ENCODE measurements at regions not wholly inside any gene's neighbourhood (a gene's known extent, or its start where the extent isn't known, plus 50 kb on each side); places are given as distances from the start of the nearest gene placed in this dataset.

DNA sequence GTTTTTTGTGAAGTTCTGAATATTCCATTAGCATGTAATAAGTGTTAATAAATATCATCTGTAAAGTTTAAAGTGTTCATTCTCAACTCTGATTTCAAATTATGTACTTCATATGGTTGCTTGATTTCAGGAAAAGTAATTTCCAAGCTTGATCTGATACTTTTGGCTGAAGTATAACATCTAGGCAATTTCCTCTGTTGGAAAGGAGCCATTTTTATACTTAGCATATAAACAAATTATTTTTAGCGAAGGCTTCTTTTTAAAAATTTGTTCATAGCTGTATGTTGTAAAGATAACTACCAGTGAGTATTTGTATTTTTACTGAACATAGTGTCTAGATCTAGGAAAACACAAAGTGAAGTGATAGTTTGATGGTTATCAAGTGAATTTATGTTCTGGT, 153.4 kb upstream of the TMTC2 start:
- TF ChIP-seq, protein P1, sequence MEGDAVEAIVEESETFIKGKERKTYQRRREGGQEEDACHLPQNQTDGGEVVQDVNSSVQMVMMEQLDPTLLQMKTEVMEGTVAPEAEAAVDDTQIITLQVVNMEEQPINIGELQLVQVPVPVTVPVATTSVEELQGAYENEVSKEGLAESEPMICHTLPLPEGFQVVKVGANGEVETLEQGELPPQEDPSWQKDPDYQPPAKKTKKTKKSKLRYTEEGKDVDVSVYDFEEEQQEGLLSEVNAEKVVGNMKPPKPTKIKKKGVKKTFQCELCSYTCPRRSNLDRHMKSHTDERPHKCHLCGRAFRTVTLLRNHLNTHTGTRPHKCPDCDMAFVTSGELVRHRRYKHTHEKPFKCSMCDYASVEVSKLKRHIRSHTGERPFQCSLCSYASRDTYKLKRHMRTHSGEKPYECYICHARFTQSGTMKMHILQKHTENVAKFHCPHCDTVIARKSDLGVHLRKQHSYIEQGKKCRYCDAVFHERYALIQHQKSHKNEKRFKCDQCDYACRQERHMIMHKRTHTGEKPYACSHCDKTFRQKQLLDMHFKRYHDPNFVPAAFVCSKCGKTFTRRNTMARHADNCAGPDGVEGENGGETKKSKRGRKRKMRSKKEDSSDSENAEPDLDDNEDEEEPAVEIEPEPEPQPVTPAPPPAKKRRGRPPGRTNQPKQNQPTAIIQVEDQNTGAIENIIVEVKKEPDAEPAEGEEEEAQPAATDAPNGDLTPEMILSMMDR (IDR thresholded peaks at IDR 0.05; ENCODE audit: poor library complexity, severe bottlenecking): no peak
- TF ChIP-seq POLR2AphosphoS5 (IDR thresholded peaks at IDR 0.05) (no peak), MXI1 (conservative IDR thresholded peaks at IDR 0.05; ENCODE audit: poor library complexity, severe bottlenecking) (no peak), SMC3 (conservative IDR thresholded peaks at IDR 0.05; ENCODE audit: poor library complexity) (no peak), EZH2 (IDR thresholded peaks at IDR 0.05; ENCODE audit: borderline replicate concordance, insufficient read depth, low read length, poor library complexity, severe bottlenecking) (no peak), RAD21 (conservative IDR thresholded peaks at IDR 0.05) (no peak), TAF1 (IDR thresholded peaks at IDR 0.05; ENCODE audit: low read depth) (no peak), EP300 (conservative IDR thresholded peaks at IDR 0.05; ENCODE audit: poor library complexity, severe bottlenecking) (no peak), REST (IDR thresholded peaks at IDR 0.05; ENCODE audit: borderline replicate concordance) (no peak)
- H3K9me3 ChIP-seq (ENCODE audit: low read length): no peaks in the 10 kb centered on the region
- H3K4me2 ChIP-seq (ENCODE audit: low read length): no peak overlapping the region
- H3K36me3 ChIP-seq (ENCODE audit: insufficient read depth, low read length): no peaks in the 10 kb centered on the region
- H3F3A ChIP-seq (ENCODE audit: insufficient read depth, low read length, poor library complexity, severe bottlenecking): no peaks in the 10 kb centered on the region
- no peak overlapping the region for H2AFZ ChIP-seq (ENCODE audit: low read depth, low read length)
- H3K9me2 ChIP-seq (ENCODE audit: insufficient read depth, low read length): no peaks in the 10 kb centered on the region
- H3K27ac ChIP-seq (ENCODE audit: low read length): no peak overlapping the region
- H4K20me1 ChIP-seq (ENCODE audit: insufficient read depth): no peaks in the 10 kb centered on the region
- no peaks in the 10 kb centered on the region for H3K79me2 ChIP-seq (replicated peaks; ENCODE audit: insufficient read depth, low read length)
- no peak overlapping the region for H3K4me3 ChIP-seq (ENCODE audit: low read length)
- no peak overlapping the region for H3K9ac ChIP-seq (ENCODE audit: low read length)
- H3K27me3 ChIP-seq (ENCODE audit: insufficient read depth, low read depth, low read length): no peaks in the 10 kb centered on the region

DNA sequence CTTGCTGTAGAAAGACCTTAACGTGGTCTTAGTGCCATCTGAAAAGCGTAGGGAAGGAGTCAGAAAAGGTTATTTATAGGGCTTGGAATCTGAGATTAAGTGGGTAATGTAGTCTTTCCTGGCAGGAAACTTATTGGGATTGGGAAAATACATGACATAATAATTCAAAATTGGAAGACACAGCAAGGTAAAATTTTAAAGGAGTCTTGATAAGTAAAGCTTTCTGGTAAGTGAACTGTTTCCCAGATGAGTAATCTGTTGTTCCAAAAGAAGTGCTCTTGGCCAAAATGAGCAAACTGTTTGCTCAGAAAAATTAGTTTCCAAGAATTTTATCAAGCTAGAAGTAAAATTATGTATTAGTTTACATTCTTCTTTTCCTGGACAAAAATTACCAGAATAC, 149.3 kb upstream of the TMTC2 start:
- Histone ChIP-seq H2AFZ (ENCODE audit: low read depth, low read length) (no peak overlapping the region), H3K9me2 (ENCODE audit: insufficient read depth, low read length) (no peaks in the 10 kb centered on the region), H3K79me2 (replicated peaks; ENCODE audit: insufficient read depth, low read length) (no peaks in the 10 kb centered on the region), H3F3A (ENCODE audit: insufficient read depth, low read length, poor library complexity, severe bottlenecking) (no peaks in the 10 kb centered on the region), H3K27ac (ENCODE audit: low read length) (no peak overlapping the region), H3K4me2 (ENCODE audit: low read length) (no peak overlapping the region), H4K20me1 (ENCODE audit: insufficient read depth) (no peaks in the 10 kb centered on the region), H3K36me3 (ENCODE audit: insufficient read depth, low read length) (no peaks in the 10 kb centered on the region), H3K4me3 (ENCODE audit: low read length) (no peak overlapping the region), H3K9me3 (ENCODE audit: low read length) (peaks cover 5% of the 10 kb centered on the region), H3K27me3 (ENCODE audit: insufficient read depth, low read depth, low read length) (no peaks in the 10 kb centered on the region), H3K9ac (ENCODE audit: low read length) (no peak overlapping the region)
- TF ChIP-seq SMC3 (conservative IDR thresholded peaks at IDR 0.05; ENCODE audit: poor library complexity): no peak
- TF ChIP-seq POLR2AphosphoS5 (IDR thresholded peaks at IDR 0.05): no peak
- TF ChIP-seq, protein P1 (IDR thresholded peaks at IDR 0.05; ENCODE audit: poor library complexity, severe bottlenecking): no peak

Measured in neural cell (in vitro differentiated cells).